Esophagus muscularis mucosa (tissue), 4 donors: ENCODE measurements at regions not wholly inside any gene's neighbourhood (a gene's known extent, or its start where the extent isn't known, plus 50 kb on each side); places are given as distances from the start of the nearest gene placed in this dataset.

Experiments used
- CTCF ChIP-seq, 3 experiments: fragments of 200-600 bp in 2 of 3; fragments of 450-650 bp in 1 of 3; sonication (generic) in 2 of 3; IDR thresholded peaks; one replicate each; pipeline ENCODE4 v1.5.1; 2017 to 2019; ENCODE audit warnings: antibody characterized with exemption in 3 of 3, mild to moderate bottlenecking in 2 of 3, moderate library complexity in 1 of 3
- EP300 ChIP-seq: sonication (generic); formaldehyde crosslinking; IDR thresholded peaks from one replicate; pipeline ENCODE4 v1.6.1; 2017; ENCODE audit warnings: antibody characterized with exemption
- POLR2A ChIP-seq: fragments of 450-650 bp; IDR thresholded peaks from one replicate; pipeline ENCODE4 v1.6.1; 2017; ENCODE audit warnings: antibody characterized with exemption, moderate library complexity, mild to moderate bottlenecking, low read depth
- POLR2AphosphoS5 ChIP-seq, 2 donors: sonication (generic); formaldehyde crosslinking; IDR thresholded peaks; one replicate each; pipeline ENCODE4 v1.6.1; 2017; ENCODE audit warnings: antibody characterized with exemption in 2 of 2

- no peak for TF ChIP-seq CTCF (IDR thresholded peaks at IDR 0.05)
- TF ChIP-seq POLR2AphosphoS5 (IDR thresholded peaks at IDR 0.05) = no peak
- no peak for TF ChIP-seq POLR2A
- TF ChIP-seq EP300 = no peak
Measured at GRCh38 chr1:222031318-222031717, 289.4 kb upstream of the DUSP10 start.
